H9 (cell line): ENCODE measurements at regions not wholly inside any gene's neighbourhood (a gene's known extent, or its start where the extent isn't known, plus 50 kb on each side); places are given as distances from the start of the nearest gene placed in this dataset.

Experiments
- DNase-seq: peaks from one replicate; pipeline ENCODE4 v3.0.0-alpha.2; 2017
- H2AFZ ChIP-seq: one replicate; pipeline ENCODE4 v1.6.1; 2013; ENCODE audit warnings: mild to moderate bottlenecking, low read length, control low read depth, moderate library complexity
- H2AK5ac ChIP-seq: 2 replicates; pipeline ENCODE4 v1.6.1; 2013; ENCODE audit warnings: low read length, control low read depth, mixed read lengths; ENCODE audit not compliant: insufficient read length
- H2BK120ac ChIP-seq: one replicate; pipeline ENCODE4 v1.6.1; 2013; ENCODE audit warnings: low read depth, mild to moderate bottlenecking, low read length, control low read depth, inconsistent platforms; ENCODE audit not compliant: poor library complexity, severe bottlenecking
- H2BK12ac ChIP-seq: 2 replicates; pipeline ENCODE4 v1.6.1; 2013; ENCODE audit warnings: low read length, control low read depth, mixed read lengths, low read depth; ENCODE audit not compliant: insufficient read length
- H2BK15ac ChIP-seq: 2 replicates; pipeline ENCODE4 v1.6.1; 2013; ENCODE audit warnings: low read depth, low read length, control low read depth
- H2BK20ac ChIP-seq: one replicate; pipeline ENCODE4 v1.6.1; 2013; ENCODE audit warnings: low read depth, mild to moderate bottlenecking, low read length, control low read depth, inconsistent platforms; ENCODE audit not compliant: poor library complexity, severe bottlenecking
- H2BK5ac ChIP-seq: 2 replicates; pipeline ENCODE4 v1.6.1; 2013; ENCODE audit warnings: low read length, control low read depth, mixed read lengths; ENCODE audit not compliant: insufficient read length
- H3K14ac ChIP-seq: 2 replicates; pipeline ENCODE4 v1.6.1; 2013; ENCODE audit warnings: low read length, control low read depth; ENCODE audit not compliant: insufficient read depth
- H3K18ac ChIP-seq: 2 replicates; pipeline ENCODE4 v1.6.1; 2013; ENCODE audit warnings: low read depth, mild to moderate bottlenecking, mixed read lengths, low read length, control low read depth; ENCODE audit not compliant: insufficient read length
- H3K23ac ChIP-seq: 2 replicates; pipeline ENCODE4 v1.6.1; 2013; ENCODE audit warnings: low read length, control low read depth, mixed read lengths, low read depth; ENCODE audit not compliant: insufficient read length
- H3K23me2 ChIP-seq: 2 replicates; pipeline ENCODE4 v1.6.1; 2013; ENCODE audit warnings: low read depth, mild to moderate bottlenecking, mixed read lengths, low read length, control low read depth; ENCODE audit not compliant: insufficient read length, poor library complexity, severe bottlenecking
- H3K27ac ChIP-seq: 2 replicates; pipeline ENCODE4 v1.5.1; 2013; ENCODE audit warnings: low read length, control low read depth, mixed read lengths, low read depth; ENCODE audit not compliant: insufficient read length
- H3K27me3 ChIP-seq: 2 replicates; pipeline ENCODE4 v1.6.1; 2013; ENCODE audit warnings: low read length, control low read depth, inconsistent platforms; ENCODE audit not compliant: insufficient read depth
- H3K4ac ChIP-seq: 2 replicates; pipeline ENCODE4 v1.6.1; 2013; ENCODE audit warnings: low read depth, mild to moderate bottlenecking, control low read depth, inconsistent platforms, low read length, moderate library complexity
- H3K4me1 ChIP-seq: 2 replicates; pipeline ENCODE4 v1.6.1; 2013; ENCODE audit warnings: low read length, control low read depth, inconsistent platforms; ENCODE audit not compliant: insufficient read depth
- H3K4me2 ChIP-seq: 2 replicates; pipeline ENCODE4 v1.6.1; 2013; ENCODE audit warnings: low read length, control low read depth, mixed read lengths; ENCODE audit not compliant: insufficient read length, insufficient read depth
- H3K56ac ChIP-seq: 2 replicates; pipeline ENCODE4 v1.6.1; 2013; ENCODE audit warnings: low read depth, mild to moderate bottlenecking, mixed read lengths, low read length, control low read depth; ENCODE audit not compliant: insufficient read length
- H3K79me1 ChIP-seq: 2 replicates; pipeline ENCODE4 v1.6.1; 2013; ENCODE audit warnings: low read depth, mild to moderate bottlenecking, moderate library complexity, low read length, control low read depth, inconsistent platforms; ENCODE audit not compliant: insufficient read depth, poor library complexity, severe bottlenecking
- H3K79me2 ChIP-seq: 2 replicates; pipeline ENCODE4 v1.6.1; 2013; ENCODE audit warnings: low read length, control low read depth, inconsistent platforms; ENCODE audit not compliant: insufficient read depth
- H3K9ac ChIP-seq: 2 replicates; pipeline ENCODE4 v1.6.1; 2013; ENCODE audit warnings: low read length, control low read depth, mixed read lengths; ENCODE audit not compliant: insufficient read length; ENCODE audit errors: extremely low read depth
- H3K9me3 ChIP-seq: one replicate; pipeline ENCODE4 v1.6.1; 2013; ENCODE audit warnings: low read depth, low read length, inconsistent platforms; ENCODE audit not compliant: control insufficient read depth
- H3T11ph ChIP-seq: one replicate; pipeline ENCODE4 v1.6.1; 2013; ENCODE audit warnings: mild to moderate bottlenecking, low read length, control low read depth, inconsistent platforms
- H4K20me1 ChIP-seq: one replicate; pipeline ENCODE4 v1.6.1; 2013; ENCODE audit not compliant: control insufficient read depth, insufficient read length, insufficient read depth
- H4K5ac ChIP-seq: 2 replicates; pipeline ENCODE4 v1.6.1; 2013; ENCODE audit warnings: low read depth, mild to moderate bottlenecking, mixed read lengths, low read length, control low read depth; ENCODE audit not compliant: insufficient read length
- H4K8ac ChIP-seq: replicated peaks from 2 replicates; pipeline ENCODE4 v1.6.1; 2013; ENCODE audit warnings: low read length, control low read depth, mixed read lengths, low read depth; ENCODE audit not compliant: insufficient read length
- H4K91ac ChIP-seq: 2 replicates; pipeline ENCODE4 v1.6.1; 2013; ENCODE audit warnings: low read depth, mild to moderate bottlenecking, moderate library complexity, mixed read lengths, low read length, control low read depth; ENCODE audit not compliant: insufficient read length
- H3K27ac Mint-ChIP-seq, 3 experiments: 2 replicates in 2 of 3; 3 replicates in 1 of 3; pipeline ENCODE4 v1.8.0; 2020 to 2021; ENCODE audit warnings: mixed read lengths in 3 of 3, mild to moderate bottlenecking in 1 of 3, moderate library complexity in 1 of 3
- H3K27me3 Mint-ChIP-seq: 2 replicates; pipeline ENCODE4 v1.8.0; 2021; ENCODE audit warnings: low read depth, mild to moderate bottlenecking, moderate library complexity, mixed read lengths
- H3K36me3 Mint-ChIP-seq, 3 experiments: 2 replicates in 2 of 3; 3 replicates in 1 of 3; pipeline ENCODE4 v1.8.0; 2020 to 2021; ENCODE audit warnings: low read depth in 3 of 3, mixed read lengths in 3 of 3; ENCODE audit not compliant: insufficient read depth in 1 of 3
- H3K4me1 Mint-ChIP-seq, 2 experiments: 2 replicates each; pipeline ENCODE4 v1.8.0; 2020; ENCODE audit warnings: mixed read lengths in 2 of 2
- H3K4me3 Mint-ChIP-seq, 2 experiments: 2 replicates in 1 of 2; 3 replicates in 1 of 2; pipeline ENCODE4 v1.8.0; 2020 to 2021; ENCODE audit warnings: mild to moderate bottlenecking in 2 of 2, mixed read lengths in 2 of 2, moderate library complexity in 1 of 2
- H3K9me3 Mint-ChIP-seq, 2 experiments: 2 replicates in 1 of 2; 3 replicates in 1 of 2; pipeline ENCODE4 v1.8.0; 2020; ENCODE audit warnings: mild to moderate bottlenecking in 2 of 2, mixed read lengths in 2 of 2, moderate library complexity in 1 of 2
- CTCF ChIP-seq: fragments of 200-600 bp; sonication (generic); conservative IDR thresholded peaks from 3 replicates; pipeline ENCODE4 v1.8.0; 2021; ENCODE audit warnings: antibody characterized with exemption, mild to moderate bottlenecking
- WGBS: extraction: QIAGEN DNeasy Blood & Tissue Kit; methylation state at CpG from one replicate; pipeline ENCODE4 v1.1.7; 2013; ENCODE audit warnings: missing lambda C conversion rate, low lambda C conversion rate, mixed read lengths; ENCODE audit not compliant: insufficient read length; ENCODE audit errors: extremely low coverage; 5-methylcytosine and 5-hydroxymethylcytosine counted together

- H2AK5ac ChIP-seq, result no peak overlapping the region
- no peaks in the 10 kb centered on the region for H3K27me3 ChIP-seq
- no peak overlapping the region for H3K4me2 ChIP-seq
- no peaks in the 10 kb centered on the region for H3K79me1 ChIP-seq
- no peaks in the 10 kb centered on the region for H3K23me2 ChIP-seq
- H4K8ac ChIP-seq, result no peak overlapping the region
- Mint-ChIP-seq H3K36me3 (no peaks in the 10 kb centered on the region), H3K27me3 (no peaks in the 10 kb centered on the region), H3K27ac (no peak overlapping the region), H3K4me3 (no peak overlapping the region), H3K9me3 (no peaks in the 10 kb centered on the region; a peak in 2 of 5 replicates), H3K4me1 (no peaks in the 10 kb centered on the region; a peak in 1 of 4 replicates)
- H3K27ac ChIP-seq, result no peak overlapping the region
- no peak overlapping the region for H4K5ac ChIP-seq
- H3K56ac ChIP-seq, result no peak overlapping the region
- H3K23ac ChIP-seq, result no peak overlapping the region
- no peak overlapping the region for H4K91ac ChIP-seq
- H2BK12ac ChIP-seq, result no peak overlapping the region
- no peak overlapping the region for H2BK120ac ChIP-seq
- H3K79me2 ChIP-seq, result no peaks in the 10 kb centered on the region
- H3K9ac ChIP-seq, result no peak overlapping the region
- H3K9me3 ChIP-seq, result no peaks in the 10 kb centered on the region
- H2BK15ac ChIP-seq, result no peak overlapping the region
- no peak overlapping the region for H2AFZ ChIP-seq
- DNase-seq, result no peak
- no peaks in the 10 kb centered on the region for H4K20me1 ChIP-seq
- H2BK5ac ChIP-seq, result no peak overlapping the region
- no peak overlapping the region for H3K4ac ChIP-seq
- H3T11ph ChIP-seq, result no peak overlapping the region
- H3K14ac ChIP-seq, result no peak overlapping the region
- TF ChIP-seq CTCF, result no peak
- H3K18ac ChIP-seq, result no peak overlapping the region
- H2BK20ac ChIP-seq, result no peak overlapping the region
- no peaks in the 10 kb centered on the region for H3K4me1 ChIP-seq
- 100% methylated on average over 1 of the region's 3 CpGs for WGBS
Measured at GRCh38 chr7:145700488-145700887, 416.1 kb upstream of the CNTNAP2 start.
